Activated B cell treated with CpG ODN at 0.5 μM for 24 hours (primary cell): ENCODE measurements at regions not wholly inside any gene's neighbourhood (a gene's known extent, or its start where the extent isn't known, plus 50 kb on each side); places are given as distances from the start of the nearest gene placed in this dataset.

Experiments used
- ATAC-seq: fragments of 200-7000 bp; cut with Tn5 transposase; one replicate; pipeline ENCODE4 v1.10.0; 2021; ENCODE audit warnings: low read depth, mild to moderate bottlenecking, moderate library complexity
- CTCF ChIA-PET: fragments of 350-600 bp; sonication (Branson Sonifier 250); formaldehyde crosslinking; loops from one replicate; lab custom pipeline; 2021; ENCODE audit warnings: antibody characterized with exemption; lab: Charles Lee
- POLR2A ChIA-PET: fragments of 350-600 bp; sonication (Branson Sonifier 250); formaldehyde crosslinking; loops from one replicate; lab custom pipeline; 2021; ENCODE audit warnings: antibody characterized with exemption; lab: Charles Lee
- DNase-seq: peaks from one replicate; pipeline ENCODE4 v3.0.0; 2022
- H3K27ac Mint-ChIP-seq: one replicate; pipeline ENCODE4 v1.8.0; 2020; ENCODE audit warnings: mixed read lengths
- H3K27me3 Mint-ChIP-seq: one replicate; pipeline ENCODE4 v1.8.0; 2021; ENCODE audit warnings: mixed read lengths
- H3K36me3 Mint-ChIP-seq: one replicate; pipeline ENCODE4 v1.8.0; 2021; ENCODE audit warnings: low read depth, mixed read lengths
- H3K4me1 Mint-ChIP-seq: one replicate; pipeline ENCODE4 v1.8.0; 2021; ENCODE audit warnings: mixed read lengths
- H3K4me3 Mint-ChIP-seq: one replicate; pipeline ENCODE4 v1.8.0; 2020; ENCODE audit warnings: mild to moderate bottlenecking, mixed read lengths
- H3K9me3 Mint-ChIP-seq: one replicate; pipeline ENCODE4 v1.8.0; 2020; ENCODE audit warnings: mixed read lengths
- intact Hi-C: fragments of 100-400 bp; cut with micrococcal nuclease; formaldehyde crosslinking; loops from one replicate; pipeline ENCODE4 v1.15.1; 2024
- TF ChIP-seq, protein P1 (sequence below): fragments of 200-600 bp; IDR thresholded peaks from one replicate; pipeline ENCODE4 v1.8.0; 2022; ENCODE audit warnings: antibody characterized with exemption, mild to moderate bottlenecking

GRCh38 chr7:98520356-98520951 is 96.6 kb upstream of the NPTX2 start:
- no peak for DNase-seq
- Mint-ChIP-seq H3K9me3 (no peaks in the 10 kb centered on the region), H3K4me1 (no peaks in the 10 kb centered on the region), H3K27me3 (peaks cover 3% of the 10 kb centered on the region), H3K4me3 (no peak overlapping the region), H3K27ac (no peak overlapping the region), H3K36me3 (no peaks in the 10 kb centered on the region)
- TF ChIP-seq, protein P1, sequence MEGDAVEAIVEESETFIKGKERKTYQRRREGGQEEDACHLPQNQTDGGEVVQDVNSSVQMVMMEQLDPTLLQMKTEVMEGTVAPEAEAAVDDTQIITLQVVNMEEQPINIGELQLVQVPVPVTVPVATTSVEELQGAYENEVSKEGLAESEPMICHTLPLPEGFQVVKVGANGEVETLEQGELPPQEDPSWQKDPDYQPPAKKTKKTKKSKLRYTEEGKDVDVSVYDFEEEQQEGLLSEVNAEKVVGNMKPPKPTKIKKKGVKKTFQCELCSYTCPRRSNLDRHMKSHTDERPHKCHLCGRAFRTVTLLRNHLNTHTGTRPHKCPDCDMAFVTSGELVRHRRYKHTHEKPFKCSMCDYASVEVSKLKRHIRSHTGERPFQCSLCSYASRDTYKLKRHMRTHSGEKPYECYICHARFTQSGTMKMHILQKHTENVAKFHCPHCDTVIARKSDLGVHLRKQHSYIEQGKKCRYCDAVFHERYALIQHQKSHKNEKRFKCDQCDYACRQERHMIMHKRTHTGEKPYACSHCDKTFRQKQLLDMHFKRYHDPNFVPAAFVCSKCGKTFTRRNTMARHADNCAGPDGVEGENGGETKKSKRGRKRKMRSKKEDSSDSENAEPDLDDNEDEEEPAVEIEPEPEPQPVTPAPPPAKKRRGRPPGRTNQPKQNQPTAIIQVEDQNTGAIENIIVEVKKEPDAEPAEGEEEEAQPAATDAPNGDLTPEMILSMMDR, result no peak
- CTCF ChIA-PET, result no interaction called here
- intact Hi-C loops, result no loop called here
- no peak for ATAC-seq
- POLR2A ChIA-PET, result no interaction called here

- DNase-seq (no peak), ATAC-seq (no peak)
- no peaks in the 10 kb centered on the region for H3K36me3 Mint-ChIP-seq
- TF ChIP-seq, protein P1, result no peak
- ChIA-PET POLR2A (no interaction called here), CTCF (no interaction called here)
- H3K4me3 Mint-ChIP-seq, result no peak overlapping the region
- no peaks in the 10 kb centered on the region for H3K9me3 Mint-ChIP-seq
- H3K27me3 Mint-ChIP-seq, result peaks cover 3% of the 10 kb centered on the region
- H3K4me1 Mint-ChIP-seq, result no peaks in the 10 kb centered on the region
- intact Hi-C loops, result no loop called here
- no peak overlapping the region for H3K27ac Mint-ChIP-seq
These were observed 98.7 kb upstream of the NPTX2 start for GRCh38 chr7:98518159-98518947.

DNA sequence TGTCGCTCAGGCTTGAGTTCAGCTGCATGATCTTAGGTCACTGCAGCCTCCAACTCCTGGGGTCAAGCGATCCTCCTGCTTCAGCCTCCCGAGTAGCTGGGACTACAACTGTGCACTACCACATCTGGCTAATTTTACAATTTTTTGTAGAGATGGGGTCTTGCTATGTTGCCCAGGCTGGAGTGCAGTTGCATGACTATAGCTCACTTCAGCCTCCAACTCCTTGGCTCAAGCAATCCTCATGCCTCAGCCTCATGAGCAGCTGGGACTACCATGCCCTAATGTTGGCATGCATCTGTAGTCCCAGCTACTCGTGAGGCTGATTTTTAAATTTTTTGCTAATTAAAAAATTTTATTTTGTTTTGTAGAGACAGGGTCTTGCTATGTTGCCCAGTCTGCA is 101.9 kb upstream of the NPTX2 start:
- H3K27ac Mint-ChIP-seq, result no peak overlapping the region

DNA sequence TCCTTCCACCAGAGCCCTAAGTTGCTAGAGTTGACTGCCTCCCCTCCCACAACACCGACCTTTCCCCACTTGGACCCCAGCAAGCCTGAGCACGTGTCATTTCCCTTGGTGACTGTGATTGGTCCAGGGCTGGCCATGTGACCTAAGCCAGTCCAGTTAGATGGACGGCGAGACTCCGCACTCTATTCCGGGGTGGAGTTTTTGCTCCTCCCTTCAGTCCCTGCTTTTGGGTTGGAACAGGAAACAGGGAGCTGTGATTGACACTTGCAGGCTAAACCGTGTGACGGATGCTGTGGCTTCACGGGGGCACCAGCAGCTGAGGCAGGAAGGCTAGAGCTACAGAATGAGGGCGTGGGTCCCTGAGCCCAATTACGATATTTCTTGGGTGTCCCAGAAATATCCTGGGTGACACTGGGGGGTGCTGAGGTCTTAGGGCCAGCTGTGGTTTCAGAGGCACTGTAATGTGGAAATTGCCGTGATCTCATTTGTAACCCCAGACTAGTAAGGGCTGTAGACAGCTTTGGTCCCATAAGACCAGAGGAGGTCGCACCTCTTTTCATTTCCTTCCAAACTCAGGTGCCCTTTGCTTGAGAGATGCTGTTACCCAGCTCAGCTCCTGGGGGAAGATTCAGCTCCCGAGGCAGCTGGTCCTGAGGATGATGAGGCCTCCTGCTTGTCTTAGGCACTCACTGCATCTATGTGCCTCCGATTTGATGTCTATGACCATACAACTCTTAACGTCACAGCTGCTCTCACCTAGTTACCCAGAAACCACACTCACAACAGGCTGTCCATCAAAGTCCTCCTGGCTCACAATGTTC is 102.7 kb upstream of the NPTX2 start:
- no peak overlapping the region for H3K4me3 Mint-ChIP-seq
- intact Hi-C loops, result no loop called here
- ATAC-seq, result no peak
- POLR2A ChIA-PET, result no interaction called here
- peaks cover 11% of the 10 kb centered on the region for H3K27me3 Mint-ChIP-seq
- no peaks in the 10 kb centered on the region for H3K4me1 Mint-ChIP-seq
- H3K36me3 Mint-ChIP-seq, result no peaks in the 10 kb centered on the region
- CTCF ChIA-PET, result no interaction called here
- DNase-seq, result no peak
- H3K27ac Mint-ChIP-seq, result no peak overlapping the region
- no peaks in the 10 kb centered on the region for H3K9me3 Mint-ChIP-seq
- TF ChIP-seq, protein P1, result no peak

More for the DNA sequence above, 101.9 kb upstream of the NPTX2 start:
- H3K9me3 Mint-ChIP-seq, result no peaks in the 10 kb centered on the region
- H3K4me1 Mint-ChIP-seq, result no peaks in the 10 kb centered on the region
- ChIA-PET POLR2A (no interaction called here), CTCF (no interaction called here)
- intact Hi-C loops, result no loop called here
- no peak for ATAC-seq
- H3K27me3 Mint-ChIP-seq, result peaks cover 11% of the 10 kb centered on the region
- no peaks in the 10 kb centered on the region for H3K36me3 Mint-ChIP-seq
- DNase-seq, result no peak
- no peak overlapping the region for H3K4me3 Mint-ChIP-seq
- TF ChIP-seq, protein P1, result no peak

- peaks cover 4% of the 10 kb centered on the region for H3K9me3 Mint-ChIP-seq
- DNase-seq, result no peak
- peaks cover 8% of the 10 kb centered on the region for H3K27me3 Mint-ChIP-seq
- no peak for ATAC-seq
- intact Hi-C loops, result no loop called here
- no peaks in the 10 kb centered on the region for H3K36me3 Mint-ChIP-seq
- no peaks in the 10 kb centered on the region for H3K4me1 Mint-ChIP-seq
- TF ChIP-seq, protein P1, result no peak
- no peak overlapping the region for H3K27ac Mint-ChIP-seq
- POLR2A ChIA-PET, result no interaction called here
- H3K4me3 Mint-ChIP-seq, result no peak overlapping the region
- CTCF ChIA-PET, result no interaction called here
These were observed 105.9 kb upstream of the NPTX2 start for GRCh38 chr7:98511175-98511574.
